ENCODE measurements at regions not wholly inside any gene's neighbourhood (a gene's known extent, or its start where the extent isn't known, plus 50 kb on each side); places are given as distances from the start of the nearest gene placed in this dataset.

GRCh38 chrX:39992300-39992699 is 105.5 kb downstream of the BCOR start:
- Histone ChIP-seq H3K27ac (no peak overlapping the region), H3K27me3 (peaks cover 0 to 22% (median 0%) of the 10 kb centered on the region in 7 donors), H3K36me3 (no peaks in the 10 kb centered on the region), H3K4me1 (no peaks in the 10 kb centered on the region), H3K4me3 (no peak overlapping the region), H3K9me3 (no peaks in the 10 kb centered on the region)
- intact Hi-C loops (cut with DNase I): loop anchor here in 1 of 10 donors (10.0 kb wide), 1 partner anchor 257 kb away; no protein-coding TSS in a partner anchor
- TF ChIP-seq CTCF (IDR thresholded peaks at IDR 0.05): no peak
- WGBS, 2 donors: 89 to 90% methylated on average over 7 of the region's 7 CpGs
- ATAC-seq (no peak), DNase-seq (no peak)

- DNase-seq (no peak), ATAC-seq (no peak)
- Histone ChIP-seq H3K4me3 (no peak overlapping the region), H3K9me3 (no peaks in the 10 kb centered on the region), H3K36me3 (no peaks in the 10 kb centered on the region), H3K4me1 (no peaks in the 10 kb centered on the region), H3K27ac (no peak overlapping the region), H3K27me3 (peaks cover 0 to 19% (median 0%) of the 10 kb centered on the region in 7 donors)
- intact Hi-C loops (cut with DNase I): loop anchor here in 1 of 10 donors (10.0 kb wide), 1 partner anchor 261 kb away; no protein-coding TSS in a partner anchor
- WGBS, 2 donors: 94 to 97% methylated on average over 9 of the region's 9 CpGs
- TF ChIP-seq CTCF (IDR thresholded peaks at IDR 0.05): no peak
Observed at GRCh38 chrX:39995457-39995856, 102.3 kb downstream of the BCOR start.

- ATAC-seq: peak in 2 of 8 donors; percentile 47 to 52
Observed at GRCh38 chrX:39996536-39996935, 101.2 kb downstream of the BCOR start.

GRCh38 chrX:39998636-39999406 is 98.9 kb downstream of the BCOR start:
- Histone ChIP-seq H3K9me3 (no peaks in the 10 kb centered on the region), H3K4me3 (no peak overlapping the region), H3K27ac (no peak overlapping the region), H3K4me1 (peaks cover 0 to 5% (median 0%) of the 10 kb centered on the region in 9 donors), H3K36me3 (no peaks in the 10 kb centered on the region), H3K27me3 (peaks cover 0 to 14% (median 0%) of the 10 kb centered on the region in 7 donors)
- TF ChIP-seq CTCF (IDR thresholded peaks at IDR 0.05): no peak
- intact Hi-C loops (cut with DNase I): loop anchor here in 1 of 10 donors (10.0 kb wide), 1 partner anchor 264 kb away; no protein-coding TSS in a partner anchor
- ATAC-seq: no peak
- DNase-seq: no peak
- WGBS, 2 donors: 92 to 99% methylated on average over 6 of the region's 6 CpGs

More at GRCh38 chrX:39996536-39996935, 101.2 kb downstream of the BCOR start:
- no peaks in the 10 kb centered on the region for H3K36me3 ChIP-seq
- no peaks in the 10 kb centered on the region for H3K9me3 ChIP-seq
- no peak for TF ChIP-seq CTCF (IDR thresholded peaks at IDR 0.05)
- H3K27me3 ChIP-seq: peaks cover 0 to 17% (median 0%) of the 10 kb centered on the region in 7 donors
- DNase-seq: no peak
- intact Hi-C loops (cut with DNase I): loop anchor here in 1 of 10 donors (10.0 kb wide), 1 partner anchor 262 kb away; no protein-coding TSS in a partner anchor
- H3K4me3 ChIP-seq: no peak overlapping the region
- H3K27ac ChIP-seq: no peak overlapping the region
- WGBS, 2 donors: 44 to 71% methylated on average over 8 of the region's 8 CpGs
- H3K4me1 ChIP-seq: no peaks in the 10 kb centered on the region

Small RNA genes lying in the stretch of these regions (microRNA-seq; reads per million reads assigned to microRNA genes)
- gene MIR1587 (0 reads per million in 2 donors), gene MIR3937 (0 reads per million in 2 donors)

Data from heart right ventricle (tissue), 16 donors.